Lower leg skin (tissue), 4 donors: ENCODE measurements at regions not wholly inside any gene's neighbourhood (a gene's known extent, or its start where the extent isn't known, plus 50 kb on each side); places are given as distances from the start of the nearest gene placed in this dataset.
"Not testable (repeated sequence)": the region's sequence is repeated elsewhere in the genome, so short reads cannot be mapped to it uniquely, and the experiment has no call there.

Source experiments
- DNase-seq, 2 donors: peaks; one replicate each; pipeline ENCODE4 v3.0.0-alpha.2; 2019; ENCODE audit warnings: low spot score in 2 of 2
- H3K4me3 ChIP-seq: fragments of 200-600 bp; sonication (generic); 2 replicates; pipeline ENCODE4 v1.5.1; 2017; ENCODE audit warnings: mild to moderate bottlenecking, low read depth; ENCODE audit not compliant: poor library complexity, severe bottlenecking
- CTCF ChIP-seq, 3 donors: fragments of 450-650 bp; IDR thresholded peaks; one replicate each; pipeline ENCODE4 v1.5.1; 2016; ENCODE audit warnings: antibody characterized with exemption in 3 of 3, mild to moderate bottlenecking in 3 of 3, moderate library complexity in 2 of 3
- POLR2A ChIP-seq, 2 donors: fragments of 450-650 bp; IDR thresholded peaks; one replicate each; pipeline ENCODE4 v1.6.1; 2016 to 2017; ENCODE audit warnings: antibody characterized with exemption in 2 of 2, mild to moderate bottlenecking in 1 of 2, moderate library complexity in 1 of 2
- WGBS, 2 donors: methylation state at CpG; one replicate each; pipeline ENCODE4 v1.1.5; 2018; 5-methylcytosine and 5-hydroxymethylcytosine counted together
- intact Hi-C: fragments of 100-400 bp; cut with DNase I; formaldehyde crosslinking; loops from one replicate; pipeline ENCODE4 v1.15.0; 2023; ENCODE audit warnings: low total_unique reads

- 75 to 84% methylated on average over 4 of the region's 4 CpGs for WGBS, 2 donors
- intact Hi-C loops = no loop called here
- H3K4me3 ChIP-seq = no peak overlapping the region
- TF ChIP-seq CTCF (IDR thresholded peaks at IDR 0.05) = no peak
- TF ChIP-seq POLR2A (IDR thresholded peaks at IDR 0.05) = no peak
- DNase-seq = peak in 1 of 2 donors; percentile 72
Observed at GRCh38 chr7:68862736-68863135, 735.5 kb upstream of the AUTS2 start.

GRCh38 chr7:68865351-68866199 is 732.7 kb upstream of the AUTS2 start:
- no peak for DNase-seq
- TF ChIP-seq POLR2A (IDR thresholded peaks at IDR 0.05) (no peak), CTCF (IDR thresholded peaks at IDR 0.05) (no peak)
- 63 to 68% methylated on average over 6 of the region's 6 CpGs for WGBS, 2 donors
- no peak overlapping the region for H3K4me3 ChIP-seq
- intact Hi-C loops = no loop called here

- WGBS, 2 donors = 78 to 80% methylated on average over 4 of the region's 4 CpGs
- no peak for TF ChIP-seq POLR2A (IDR thresholded peaks at IDR 0.05)
- no peak for TF ChIP-seq CTCF (IDR thresholded peaks at IDR 0.05)
- no peak for DNase-seq
- no peak overlapping the region for H3K4me3 ChIP-seq
- intact Hi-C loops = no loop called here
Observed at GRCh38 chr7:68866200-68866570, 732.1 kb upstream of the AUTS2 start.

- 82 to 86% methylated on average over 3 of the region's 3 CpGs for WGBS, 2 donors
- H3K4me3 ChIP-seq, intact Hi-C loops, DNase-seq: not testable (repeated sequence)
Observed at GRCh38 chr7:68866721-68867120, 731.6 kb upstream of the AUTS2 start.

GRCh38 chr7:68868978-68869377 is 729.3 kb upstream of the AUTS2 start:
- TF ChIP-seq CTCF (IDR thresholded peaks at IDR 0.05) (no peak), POLR2A (IDR thresholded peaks at IDR 0.05) (no peak)
- WGBS, 2 donors = 69 to 87% methylated on average over 6 of the region's 6 CpGs
- intact Hi-C loops = no loop called here
- DNase-seq = no peak
- H3K4me3 ChIP-seq = no peak overlapping the region

- WGBS, 2 donors = 79 to 88% methylated on average over 5 of the region's 5 CpGs
- no peak for DNase-seq
- no peak for TF ChIP-seq CTCF (IDR thresholded peaks at IDR 0.05)
- H3K4me3 ChIP-seq = no peak overlapping the region
- intact Hi-C loops = no loop called here
Observed at GRCh38 chr7:68873616-68874015, 724.7 kb upstream of the AUTS2 start.
